Hepatocyte (in vitro differentiated cells): ENCODE measurements at regions not wholly inside any gene's neighbourhood (a gene's known extent, or its start where the extent isn't known, plus 50 kb on each side); places are given as distances from the start of the nearest gene placed in this dataset.

Source experiments
- DNase-seq: peaks from one replicate; pipeline ENCODE4 v3.0.0-alpha.2; 2016; ENCODE audit warnings: low spot score
- H2AFZ ChIP-seq: fragments of 200-600 bp; sonication (generic); 2 replicates; pipeline ENCODE4 v1.6.0; 2016; ENCODE audit warnings: antibody characterized with exemption, mild to moderate bottlenecking
- H3K27ac ChIP-seq: fragments of 200-600 bp; sonication (generic); 2 replicates; pipeline ENCODE4 v1.5.1; 2016; ENCODE audit warnings: mild to moderate bottlenecking
- H3K27me3 ChIP-seq: fragments of 200-600 bp; sonication (generic); 2 replicates; pipeline ENCODE4 v1.6.1; 2016
- H3K36me3 ChIP-seq: fragments of 200-600 bp; sonication (generic); replicated peaks from 2 replicates; pipeline ENCODE4 v1.5.1; 2016; ENCODE audit warnings: low read depth; ENCODE audit not compliant: insufficient read depth
- H3K4me1 ChIP-seq: fragments of 200-600 bp; sonication (generic); 2 replicates; pipeline ENCODE4 v1.5.1; 2016; ENCODE audit warnings: mild to moderate bottlenecking, moderate library complexity; ENCODE audit not compliant: insufficient read depth
- H3K4me2 ChIP-seq: fragments of 200-600 bp; sonication (generic); 2 replicates; pipeline ENCODE4 v1.6.0; 2016
- H3K4me3 ChIP-seq: fragments of 200-600 bp; sonication (generic); 2 replicates; pipeline ENCODE4 v1.5.1; 2016; ENCODE audit warnings: mild to moderate bottlenecking
- H3K79me2 ChIP-seq: fragments of 200-600 bp; sonication (generic); 2 replicates; pipeline ENCODE4 v1.6.0; 2017; ENCODE audit warnings: mild to moderate bottlenecking
- H3K9me2 ChIP-seq: fragments of 200-600 bp; sonication (generic); replicated peaks from 2 replicates; pipeline ENCODE4 v1.6.0; 2017; ENCODE audit warnings: mild to moderate bottlenecking; ENCODE audit not compliant: insufficient read depth
- H3K9me3 ChIP-seq: fragments of 200-600 bp; sonication (generic); 2 replicates; pipeline ENCODE4 v1.5.1; 2016; ENCODE audit warnings: low read depth, mild to moderate bottlenecking
- H4K20me1 ChIP-seq: fragments of 200-600 bp; sonication (generic); 2 replicates; pipeline ENCODE4 v1.6.0; 2016; ENCODE audit warnings: mild to moderate bottlenecking; ENCODE audit not compliant: insufficient read depth, poor library complexity, severe bottlenecking
- EZH2 ChIP-seq: fragments of 200-600 bp; sonication (generic); IDR thresholded peaks from 2 replicates; pipeline ENCODE4 v1.6.1; 2016; ENCODE audit warnings: antibody characterized with exemption, mild to moderate bottlenecking, borderline replicate concordance
- EZH2phosphoT487 ChIP-seq: fragments of 200-600 bp; sonication (generic); IDR thresholded peaks from one replicate; pipeline ENCODE4 v1.6.1; 2018; ENCODE audit warnings: antibody characterized with exemption, mild to moderate bottlenecking, low read depth, moderate library complexity; ENCODE audit not compliant: unreplicated experiment, severe bottlenecking
- WGBS: methylation state at CpG from one replicate; pipeline ENCODE4 v1.1.6; 2016; ENCODE audit warnings: low lambda C conversion rate; ENCODE audit errors: missing lambda C conversion rate; 5-methylcytosine and 5-hydroxymethylcytosine counted together
- TF ChIP-seq, protein P1 (sequence below): fragments of 200-600 bp; sonication (generic); IDR thresholded peaks from 2 replicates; pipeline ENCODE4 v1.5.1; 2016; ENCODE audit warnings: antibody characterized with exemption, mild to moderate bottlenecking; ENCODE audit not compliant: poor library complexity

DNA sequence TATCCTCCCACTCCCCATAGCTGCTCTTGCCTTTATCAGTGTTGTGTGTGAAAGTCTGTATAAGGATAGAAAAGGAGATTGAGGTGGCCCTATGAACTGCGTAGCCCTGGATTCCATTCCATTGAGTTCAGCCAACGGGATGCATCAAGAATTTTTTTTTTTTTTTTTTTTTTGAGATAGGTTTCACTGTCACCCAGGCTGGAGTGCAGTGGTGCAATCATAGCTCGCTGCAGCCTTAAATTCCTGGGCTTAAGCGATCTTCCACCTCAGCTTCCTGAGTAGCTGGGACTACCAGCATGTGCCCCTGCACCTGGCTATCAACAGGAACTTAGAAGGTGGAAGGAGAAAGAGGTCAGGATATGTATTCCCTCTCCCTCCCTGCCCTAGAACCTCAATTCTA is 187.2 kb upstream of the SPRY1 start:
- Histone ChIP-seq H3K4me1 (no peaks in the 10 kb centered on the region), H4K20me1 (no peaks in the 10 kb centered on the region), H3K27me3 (no peaks in the 10 kb centered on the region), H3K9me3 (no peaks in the 10 kb centered on the region), H3K4me2 (no peak overlapping the region), H3K9me2 (no peaks in the 10 kb centered on the region), H2AFZ (no peak overlapping the region), H3K36me3 (no peaks in the 10 kb centered on the region), H3K79me2 (no peaks in the 10 kb centered on the region), H3K27ac (no peak overlapping the region), H3K4me3 (no peak overlapping the region)
- DNase-seq = no peak
- TF ChIP-seq EZH2 (no peak), EZH2phosphoT487 (no peak)
- TF ChIP-seq, protein P1, sequence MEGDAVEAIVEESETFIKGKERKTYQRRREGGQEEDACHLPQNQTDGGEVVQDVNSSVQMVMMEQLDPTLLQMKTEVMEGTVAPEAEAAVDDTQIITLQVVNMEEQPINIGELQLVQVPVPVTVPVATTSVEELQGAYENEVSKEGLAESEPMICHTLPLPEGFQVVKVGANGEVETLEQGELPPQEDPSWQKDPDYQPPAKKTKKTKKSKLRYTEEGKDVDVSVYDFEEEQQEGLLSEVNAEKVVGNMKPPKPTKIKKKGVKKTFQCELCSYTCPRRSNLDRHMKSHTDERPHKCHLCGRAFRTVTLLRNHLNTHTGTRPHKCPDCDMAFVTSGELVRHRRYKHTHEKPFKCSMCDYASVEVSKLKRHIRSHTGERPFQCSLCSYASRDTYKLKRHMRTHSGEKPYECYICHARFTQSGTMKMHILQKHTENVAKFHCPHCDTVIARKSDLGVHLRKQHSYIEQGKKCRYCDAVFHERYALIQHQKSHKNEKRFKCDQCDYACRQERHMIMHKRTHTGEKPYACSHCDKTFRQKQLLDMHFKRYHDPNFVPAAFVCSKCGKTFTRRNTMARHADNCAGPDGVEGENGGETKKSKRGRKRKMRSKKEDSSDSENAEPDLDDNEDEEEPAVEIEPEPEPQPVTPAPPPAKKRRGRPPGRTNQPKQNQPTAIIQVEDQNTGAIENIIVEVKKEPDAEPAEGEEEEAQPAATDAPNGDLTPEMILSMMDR = no peak
- WGBS = 94% methylated on average over 4 of the region's 4 CpGs

DNA sequence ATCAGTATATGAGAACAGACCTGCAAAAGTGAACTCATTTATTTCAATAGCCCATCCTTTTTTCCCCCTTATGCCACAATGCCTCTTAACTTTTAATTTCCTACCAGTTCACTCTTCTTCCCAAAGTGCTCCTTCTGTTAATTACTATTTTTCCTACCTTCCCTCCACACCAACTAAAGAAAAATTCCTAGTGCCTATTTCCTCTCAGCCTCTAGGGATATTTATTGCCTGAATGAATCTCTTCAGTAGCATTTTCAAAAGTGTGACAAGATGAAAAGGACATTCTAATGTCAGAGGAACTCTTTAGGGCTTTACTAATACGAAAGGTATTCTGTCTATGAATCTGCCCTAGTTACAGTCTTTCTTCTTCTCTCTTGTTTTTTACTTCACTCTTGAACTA is 181.1 kb upstream of the SPRY1 start:
- no peaks in the 10 kb centered on the region for H4K20me1 ChIP-seq
- H3K36me3 ChIP-seq = no peaks in the 10 kb centered on the region
- no peak for DNase-seq
- no peak overlapping the region for H3K27ac ChIP-seq
- no peaks in the 10 kb centered on the region for H3K27me3 ChIP-seq
- H3K4me2 ChIP-seq = no peak overlapping the region
- H3K9me3 ChIP-seq = no peaks in the 10 kb centered on the region
- no peaks in the 10 kb centered on the region for H3K79me2 ChIP-seq
- no peaks in the 10 kb centered on the region for H3K9me2 ChIP-seq
- H2AFZ ChIP-seq = no peak overlapping the region
- H3K4me1 ChIP-seq = no peaks in the 10 kb centered on the region
- H3K4me3 ChIP-seq = no peak overlapping the region
- 86% methylated on average over 1 of the region's 1 CpG for WGBS
- no peak for TF ChIP-seq EZH2
- TF ChIP-seq EZH2phosphoT487 = no peak
- TF ChIP-seq, protein P1 = no peak

DNA sequence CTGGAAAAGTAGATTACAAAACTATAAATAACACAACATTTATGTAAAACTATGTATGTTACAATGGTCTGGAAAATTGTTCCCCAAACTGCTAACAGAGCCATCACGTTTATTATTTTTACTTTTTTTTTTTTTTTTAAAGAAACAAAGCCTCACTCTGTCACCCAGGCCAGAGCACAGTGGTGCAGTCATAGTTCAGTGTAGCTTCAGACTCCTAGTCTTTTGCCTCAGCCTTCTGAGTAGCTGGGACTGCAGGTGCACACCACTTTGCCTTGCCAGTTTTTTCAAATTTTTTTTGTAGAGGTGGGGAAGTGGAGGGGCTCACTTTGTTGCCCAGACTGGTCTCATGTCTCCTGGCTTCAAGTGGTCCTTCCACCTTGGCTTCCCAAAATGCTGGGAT is 180.1 kb upstream of the SPRY1 start:
- H3K4me3 ChIP-seq = no peak overlapping the region
- H3K9me3 ChIP-seq = no peaks in the 10 kb centered on the region
- H3K79me2 ChIP-seq = no peaks in the 10 kb centered on the region
- no peaks in the 10 kb centered on the region for H4K20me1 ChIP-seq
- no peak overlapping the region for H2AFZ ChIP-seq
- 63% methylated on average over 1 of the region's 1 CpG for WGBS
- TF ChIP-seq, protein P1 = no peak
- TF ChIP-seq EZH2 = no peak
- TF ChIP-seq EZH2phosphoT487 = no peak
- H3K4me1 ChIP-seq = no peaks in the 10 kb centered on the region
- no peaks in the 10 kb centered on the region for H3K36me3 ChIP-seq
- H3K27ac ChIP-seq = no peak overlapping the region
- H3K27me3 ChIP-seq = no peaks in the 10 kb centered on the region
- no peaks in the 10 kb centered on the region for H3K9me2 ChIP-seq
- no peak overlapping the region for H3K4me2 ChIP-seq
- DNase-seq = no peak

DNA sequence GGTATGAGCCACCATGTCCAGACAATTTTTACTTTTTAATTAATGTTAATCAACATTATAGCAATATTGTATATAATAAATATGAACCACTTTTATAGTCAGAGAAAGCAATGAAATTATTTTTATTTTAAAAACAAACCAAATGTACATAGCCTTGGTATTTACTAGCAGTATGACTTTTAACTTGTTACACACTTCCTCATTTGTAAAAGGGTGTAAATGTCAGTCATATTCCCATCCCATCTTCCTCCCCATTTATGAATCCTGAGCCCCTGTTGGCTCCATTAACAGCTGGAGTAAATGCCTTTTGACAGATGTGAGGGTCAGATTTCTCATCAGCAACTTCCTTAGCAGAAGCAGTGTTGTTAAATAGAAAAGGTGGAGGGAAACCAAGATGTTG is 179.6 kb upstream of the SPRY1 start:
- no peak overlapping the region for H3K4me3 ChIP-seq
- H3K79me2 ChIP-seq = no peaks in the 10 kb centered on the region
- no peak overlapping the region for H3K4me2 ChIP-seq
- no peaks in the 10 kb centered on the region for H3K27me3 ChIP-seq
- DNase-seq = no peak
- H3K27ac ChIP-seq = no peak overlapping the region
- no peaks in the 10 kb centered on the region for H3K9me2 ChIP-seq
- TF ChIP-seq EZH2 (no peak), EZH2phosphoT487 (no peak)
- TF ChIP-seq, protein P1 = no peak
- no peak overlapping the region for H2AFZ ChIP-seq
- no peaks in the 10 kb centered on the region for H3K9me3 ChIP-seq
- H3K4me1 ChIP-seq = no peaks in the 10 kb centered on the region
- H4K20me1 ChIP-seq = no peaks in the 10 kb centered on the region
- no peaks in the 10 kb centered on the region for H3K36me3 ChIP-seq
